Mucosa of descending colon (tissue), 3 donors: ENCODE measurements at regions not wholly inside any gene's neighbourhood (a gene's known extent, or its start where the extent isn't known, plus 50 kb on each side); places are given as distances from the start of the nearest gene placed in this dataset.

Experiments used
- ATAC-seq: fragments of 200-7000 bp; cut with Tn5 transposase; one replicate; pipeline ENCODE4 v1.9.1; 2020; ENCODE audit warnings: mild to moderate bottlenecking, moderate library complexity
- DNase-seq, 3 donors: peaks; one replicate each; pipeline ENCODE4 v3.0.0-alpha.2; 2020
- H3K36me3 ChIP-seq: fragments of 200-600 bp; one replicate; pipeline ENCODE4 v1.8.0; 2021; ENCODE audit warnings: low read depth, mild to moderate bottlenecking
- H3K4me1 ChIP-seq: fragments of 200-600 bp; one replicate; pipeline ENCODE4 v1.8.0; 2021; ENCODE audit warnings: low read depth, mild to moderate bottlenecking
- H3K4me3 ChIP-seq: fragments of 200-600 bp; one replicate; pipeline ENCODE4 v1.8.0; 2021; ENCODE audit warnings: mild to moderate bottlenecking
- H3K9me3 ChIP-seq: fragments of 200-600 bp; one replicate; pipeline ENCODE4 v1.8.0; 2021; ENCODE audit warnings: mild to moderate bottlenecking
- intact Hi-C, 2 donors: fragments of 100-400 bp; cut with DNase I in 1 of 2; cut with micrococcal nuclease in 1 of 2; formaldehyde crosslinking; loops; one replicate each; pipeline versions ENCODE4 v1.11.0 to v1.11.1; 2022; cut with DNase I, micrococcal nuclease
- TF ChIP-seq, protein P1 (sequence below): fragments of 200-600 bp; IDR thresholded peaks from one replicate; pipeline ENCODE4 v1.8.0; 2022; ENCODE audit warnings: antibody characterized with exemption, mild to moderate bottlenecking
- donor health status: DM: no; HTN: no; CAD: no; lungs with moderate emphysema.
- donor health status: DM: no; HTN: no; CAD: no.
- donor health status: DM: no; HTN: yes; CAD: no.

DNA sequence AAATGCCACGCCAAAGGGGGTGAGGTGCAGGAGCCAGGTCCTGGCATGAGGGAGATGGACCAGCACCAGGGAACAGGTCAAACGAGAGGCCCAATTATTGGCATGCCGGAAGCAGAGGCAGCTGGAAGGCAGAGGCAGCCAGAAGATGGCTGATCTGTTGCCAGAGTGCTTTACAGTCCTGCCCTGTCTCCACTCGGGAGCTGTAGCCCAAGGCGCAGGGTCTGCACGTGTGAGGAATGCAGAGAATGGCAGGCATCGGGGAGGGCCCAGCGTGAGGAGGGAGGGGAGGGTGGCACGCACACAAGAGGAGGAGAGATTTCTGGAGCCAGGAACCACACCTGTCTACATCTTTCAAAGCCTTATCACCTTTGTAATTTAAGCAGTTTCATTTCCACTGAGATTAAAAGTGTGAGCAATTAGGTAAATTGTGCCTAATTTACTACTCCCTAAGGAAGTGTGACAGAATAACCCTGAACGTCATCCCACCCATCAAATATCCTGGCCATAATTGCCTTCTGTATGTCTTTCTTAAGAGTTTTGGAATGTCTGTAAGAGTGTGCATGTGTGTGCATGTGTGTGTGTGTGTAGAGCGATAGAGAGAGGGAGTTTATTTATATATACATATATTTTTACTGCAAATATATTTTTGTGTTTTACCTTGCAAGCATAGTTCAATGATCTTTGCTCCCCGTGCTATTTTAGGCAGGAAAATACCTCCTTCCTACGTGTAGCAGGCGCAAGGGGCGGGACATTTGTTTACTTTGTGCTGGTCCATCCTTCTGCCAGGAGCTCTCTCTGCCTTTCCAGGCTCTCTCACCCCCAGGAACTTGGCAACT, 125.5 kb upstream of the SERBP1 start:
- Histone ChIP-seq H3K9me3 (no peaks in the 10 kb centered on the region), H3K36me3 (no peaks in the 10 kb centered on the region), H3K4me1 (peaks cover 11% of the 10 kb centered on the region), H3K4me3 (no peak overlapping the region)
- no peak for DNase-seq
- peak; percentile 22 for ATAC-seq
- intact Hi-C loops = no loop called here
- TF ChIP-seq, protein P1, sequence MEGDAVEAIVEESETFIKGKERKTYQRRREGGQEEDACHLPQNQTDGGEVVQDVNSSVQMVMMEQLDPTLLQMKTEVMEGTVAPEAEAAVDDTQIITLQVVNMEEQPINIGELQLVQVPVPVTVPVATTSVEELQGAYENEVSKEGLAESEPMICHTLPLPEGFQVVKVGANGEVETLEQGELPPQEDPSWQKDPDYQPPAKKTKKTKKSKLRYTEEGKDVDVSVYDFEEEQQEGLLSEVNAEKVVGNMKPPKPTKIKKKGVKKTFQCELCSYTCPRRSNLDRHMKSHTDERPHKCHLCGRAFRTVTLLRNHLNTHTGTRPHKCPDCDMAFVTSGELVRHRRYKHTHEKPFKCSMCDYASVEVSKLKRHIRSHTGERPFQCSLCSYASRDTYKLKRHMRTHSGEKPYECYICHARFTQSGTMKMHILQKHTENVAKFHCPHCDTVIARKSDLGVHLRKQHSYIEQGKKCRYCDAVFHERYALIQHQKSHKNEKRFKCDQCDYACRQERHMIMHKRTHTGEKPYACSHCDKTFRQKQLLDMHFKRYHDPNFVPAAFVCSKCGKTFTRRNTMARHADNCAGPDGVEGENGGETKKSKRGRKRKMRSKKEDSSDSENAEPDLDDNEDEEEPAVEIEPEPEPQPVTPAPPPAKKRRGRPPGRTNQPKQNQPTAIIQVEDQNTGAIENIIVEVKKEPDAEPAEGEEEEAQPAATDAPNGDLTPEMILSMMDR = no peak

DNA sequence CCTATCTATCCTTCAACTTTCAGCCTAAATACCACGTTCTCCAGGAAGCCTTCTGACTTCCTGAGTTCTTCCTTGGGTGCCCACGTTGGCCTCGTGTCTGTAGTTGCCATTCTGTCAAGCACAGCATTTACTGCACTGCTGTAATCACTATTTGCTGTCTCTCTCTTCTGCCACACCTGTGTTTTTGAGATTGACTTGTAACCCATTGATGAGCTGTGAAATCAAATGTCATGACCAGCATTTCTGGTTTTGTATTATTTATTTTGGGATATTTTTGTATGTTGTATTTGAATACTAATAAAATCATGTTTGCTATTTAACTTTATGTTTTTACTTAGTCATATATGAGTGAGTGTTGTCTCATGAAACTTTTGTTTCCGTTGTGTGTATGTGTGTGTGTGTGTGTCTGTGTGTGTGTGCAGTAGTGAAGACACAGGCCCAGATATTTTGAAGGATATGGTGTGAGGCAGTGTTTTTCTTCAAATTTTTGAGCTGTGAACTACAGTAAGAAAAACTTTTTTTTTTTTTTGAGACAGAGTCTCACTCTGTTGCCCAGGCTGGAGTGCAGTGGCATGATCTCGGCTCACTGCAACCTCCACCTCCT, 126.2 kb upstream of the SERBP1 start:
- no peak overlapping the region for H3K4me3 ChIP-seq
- no peaks in the 10 kb centered on the region for H3K36me3 ChIP-seq
- TF ChIP-seq, protein P1 = no peak
- intact Hi-C loops = no loop called here
- DNase-seq (no peak), ATAC-seq (no peak)
- no peaks in the 10 kb centered on the region for H3K9me3 ChIP-seq
- peaks cover 11% of the 10 kb centered on the region for H3K4me1 ChIP-seq

DNA sequence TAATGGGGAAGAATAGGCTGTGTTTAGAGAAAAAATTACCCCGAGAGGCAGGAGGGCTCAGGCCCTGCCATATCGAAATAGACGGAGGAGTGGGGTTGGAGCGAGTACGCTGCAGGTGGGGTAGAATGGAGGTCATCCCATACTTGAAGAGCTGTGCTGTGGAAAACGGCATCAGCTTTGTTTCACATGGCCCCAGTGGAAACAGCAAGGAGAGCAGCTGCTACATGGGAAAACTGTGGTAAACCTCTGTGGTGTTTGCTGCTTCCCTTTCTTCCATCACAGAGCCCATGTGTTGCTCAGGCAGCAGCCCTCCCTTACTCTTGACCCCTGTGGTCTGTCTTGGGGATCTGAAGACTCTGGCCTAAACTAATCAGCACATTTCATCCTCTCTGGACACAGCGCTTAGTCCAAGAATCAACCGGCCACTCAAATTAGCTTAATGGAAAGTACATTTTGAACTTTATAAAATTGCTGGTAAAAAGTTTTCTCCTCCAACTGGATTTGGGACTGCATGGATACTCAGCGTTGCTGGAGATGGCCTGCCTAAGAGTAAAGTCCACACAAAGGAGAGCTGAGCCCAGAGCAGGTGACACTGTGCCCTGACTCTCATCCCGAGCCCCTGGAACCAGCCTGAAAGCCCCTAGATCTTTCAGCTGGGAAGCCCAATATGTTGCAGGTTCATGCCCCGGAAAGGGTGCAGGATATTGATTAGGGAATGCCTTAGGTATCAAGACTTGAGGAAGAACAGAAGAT, 127.1 kb upstream of the GADD45A start:
- Histone ChIP-seq H3K9me3 (no peaks in the 10 kb centered on the region), H3K36me3 (no peaks in the 10 kb centered on the region), H3K4me1 (peaks cover 11% of the 10 kb centered on the region), H3K4me3 (no peak overlapping the region)
- TF ChIP-seq, protein P1 = no peak
- intact Hi-C loops = no loop called here
- ATAC-seq (no peak), DNase-seq (no peak)

DNA sequence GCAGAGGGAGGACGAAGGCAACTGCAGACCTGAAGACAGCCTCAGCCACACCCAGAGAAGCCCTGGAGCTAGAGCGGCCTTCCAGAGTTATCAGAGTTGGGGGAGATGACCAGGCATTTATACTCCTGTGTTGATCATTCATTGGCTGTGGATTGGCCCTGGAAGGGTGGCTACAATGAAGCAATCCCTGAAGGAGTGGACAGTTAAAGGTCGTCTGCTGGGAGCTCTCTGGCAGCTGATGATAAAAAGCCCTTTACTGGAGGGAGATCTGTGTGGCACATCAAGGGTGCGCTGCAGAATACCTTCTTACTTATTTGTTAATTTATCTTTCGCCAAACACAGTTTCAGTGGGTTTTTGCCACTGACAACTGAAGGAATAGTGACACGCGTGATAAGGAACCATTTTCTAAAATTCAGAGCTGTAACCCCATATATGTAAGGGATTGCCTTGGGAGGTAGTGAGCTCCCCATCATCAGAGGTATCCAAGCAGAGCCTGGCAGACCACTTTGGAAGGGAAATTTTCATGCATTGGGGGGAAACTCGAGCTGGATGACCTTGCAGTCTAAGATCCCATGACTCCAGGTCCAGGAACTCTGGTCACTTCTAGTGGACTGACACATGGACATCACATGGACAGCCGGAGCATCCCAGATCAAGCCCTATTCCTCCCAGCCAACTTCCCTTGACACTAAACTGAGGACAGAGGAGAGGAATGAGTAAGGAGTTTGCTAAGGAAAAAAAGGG, 126.4 kb upstream of the GADD45A start:
- no peaks in the 10 kb centered on the region for H3K9me3 ChIP-seq
- no peak for ATAC-seq
- no peak for DNase-seq
- no peak overlapping the region for H3K4me3 ChIP-seq
- intact Hi-C loops = no loop called here
- TF ChIP-seq, protein P1 = no peak
- no peaks in the 10 kb centered on the region for H3K36me3 ChIP-seq
- H3K4me1 ChIP-seq = peaks cover 11% of the 10 kb centered on the region

DNA sequence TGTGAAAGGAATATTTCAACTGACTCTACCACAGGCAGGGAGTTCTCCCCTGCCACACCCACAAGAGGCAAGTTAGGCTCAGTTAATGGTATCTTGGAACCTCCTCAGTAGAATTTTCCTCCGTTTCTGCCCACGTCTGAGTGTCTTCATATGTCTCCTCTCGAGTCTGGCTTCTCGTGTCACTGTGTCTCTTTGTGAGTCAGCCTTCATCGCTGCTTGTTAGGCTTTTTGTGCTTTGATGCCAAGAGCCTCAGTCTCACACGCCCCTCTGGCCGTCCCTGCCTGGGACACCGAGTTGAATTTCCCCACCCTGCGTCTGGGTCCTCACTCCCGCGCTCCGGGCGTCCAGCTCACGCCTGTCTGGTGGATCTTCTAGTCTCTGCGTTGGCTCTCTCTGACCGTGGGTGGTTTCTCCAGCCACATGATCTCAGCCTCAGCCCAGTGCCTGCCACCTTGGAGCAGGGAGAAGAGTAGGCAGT, 125.7 kb upstream of the GADD45A start:
- intact Hi-C loops = no loop called here
- Histone ChIP-seq H3K9me3 (no peaks in the 10 kb centered on the region), H3K4me1 (peaks cover 11% of the 10 kb centered on the region), H3K4me3 (no peak overlapping the region), H3K36me3 (no peaks in the 10 kb centered on the region)
- DNase-seq = peak in 1 of 3 donors; percentile 62
- TF ChIP-seq, protein P1 = no peak
- ATAC-seq = no peak
